NOMO-1 treated with DMSO at 0.1 percent for 48 hours (cell line): ENCODE measurements at regions not wholly inside any gene's neighbourhood (a gene's known extent, or its start where the extent isn't known, plus 50 kb on each side); places are given as distances from the start of the nearest gene placed in this dataset.

ENCODE experiments used
- DNase-seq: peaks from one replicate; lab custom pipeline; 2025; ENCODE audit not compliant: unreplicated experiment; lab: John Stamatoyannopoulos, UW

DNA sequence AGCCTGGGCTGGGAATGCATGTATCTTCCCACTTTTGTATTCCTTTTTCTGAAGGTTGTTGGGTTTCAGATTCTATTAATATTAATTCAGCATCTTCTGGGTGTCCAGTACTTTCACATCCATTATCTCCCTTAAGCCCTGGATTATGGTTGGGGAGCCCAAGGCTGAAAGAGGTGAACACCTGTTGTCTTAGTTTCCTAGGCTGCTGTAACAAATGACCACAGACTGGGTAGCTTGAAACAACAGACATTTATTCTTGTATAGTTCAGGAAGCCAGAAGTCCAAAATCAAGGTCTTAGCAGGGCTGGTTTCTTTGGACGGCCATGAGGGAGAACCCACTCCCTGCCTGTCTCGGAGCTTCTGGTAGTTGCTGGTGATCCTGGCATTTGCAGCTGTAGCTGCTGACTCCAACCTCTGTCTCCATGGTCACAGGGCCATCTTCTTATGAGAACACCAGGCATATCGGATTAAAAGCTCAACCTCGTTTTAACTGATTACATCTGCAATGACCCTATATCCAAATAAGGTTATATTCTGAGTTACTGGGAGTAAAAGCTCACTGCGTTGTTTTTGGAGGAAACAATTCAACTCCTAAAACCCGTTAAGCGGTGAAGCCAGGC, 68.2 kb upstream of the CLMN start:
- no peak for DNase-seq

DNA sequence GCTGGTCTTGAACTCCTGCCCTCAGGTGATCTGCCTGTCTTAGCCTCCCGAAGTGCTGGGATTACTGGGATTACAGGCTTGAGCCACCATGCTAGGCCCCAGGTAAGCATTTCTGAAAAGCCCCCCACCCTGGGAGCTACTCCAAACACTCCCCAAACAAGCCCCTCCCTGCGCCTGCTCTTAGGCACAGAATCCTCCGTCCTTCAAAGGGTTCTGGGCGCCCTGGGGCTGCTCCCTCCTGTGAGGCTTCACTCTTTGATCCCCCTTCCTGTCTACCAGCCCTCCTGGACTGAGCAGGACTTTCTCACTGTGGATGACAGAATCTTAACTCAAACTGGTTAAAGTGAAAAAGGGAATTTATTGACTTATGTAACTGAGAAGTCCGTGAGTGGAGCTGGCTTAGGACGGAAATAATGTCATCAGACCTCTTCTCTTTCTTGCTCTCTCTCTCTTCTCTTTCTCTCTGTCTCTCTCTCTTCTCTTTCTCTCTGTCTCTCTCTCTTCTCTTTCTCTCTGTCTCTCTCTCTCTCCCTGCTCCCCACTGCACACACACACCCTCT, 66.9 kb upstream of the CLMN start:
- DNase-seq: no peak

- no peak for DNase-seq
Observed at GRCh38 chr14:95385701-95386100, 66.0 kb upstream of the CLMN start.

DNA sequence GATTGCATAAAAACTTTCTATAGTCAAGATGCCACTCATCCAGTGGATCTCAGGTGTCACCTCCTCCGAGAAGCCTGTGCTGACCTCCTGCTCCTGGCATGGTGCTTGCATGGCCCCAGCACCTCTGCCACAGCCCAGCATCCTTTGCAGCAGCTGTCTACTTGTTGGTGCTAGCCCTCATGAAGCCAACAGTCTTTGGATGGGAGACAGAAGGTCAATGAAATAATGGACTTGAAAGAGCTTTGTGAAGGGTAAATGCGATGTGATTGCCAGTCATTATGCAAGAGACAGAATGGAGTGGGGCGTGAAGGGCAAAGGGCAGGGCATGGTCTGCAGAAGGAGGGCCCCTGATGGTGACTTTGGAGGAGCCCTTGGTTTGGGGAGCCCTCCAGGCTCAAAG, 63.0 kb upstream of the CLMN start:
- DNase-seq: no peak

DNA sequence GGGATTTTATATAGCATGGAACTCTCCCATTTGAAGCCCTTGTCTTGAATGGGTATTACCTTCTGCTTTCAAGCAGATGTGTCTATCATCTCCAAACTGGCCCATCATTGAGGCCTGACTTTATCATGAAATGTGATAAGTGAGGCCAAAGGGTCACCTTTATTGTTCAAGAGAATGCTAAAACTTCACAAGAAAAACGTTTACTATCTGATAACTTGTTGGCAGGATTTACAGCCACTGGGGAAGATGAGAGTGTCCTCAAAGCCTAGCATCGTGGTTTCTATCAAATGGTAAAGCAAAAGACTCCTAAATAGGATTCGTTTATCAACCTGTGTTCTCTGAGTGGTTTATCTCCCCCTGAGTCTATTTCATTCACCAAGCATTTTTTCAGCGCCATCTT, 62.0 kb upstream of the CLMN start:
- no peak for DNase-seq

DNA sequence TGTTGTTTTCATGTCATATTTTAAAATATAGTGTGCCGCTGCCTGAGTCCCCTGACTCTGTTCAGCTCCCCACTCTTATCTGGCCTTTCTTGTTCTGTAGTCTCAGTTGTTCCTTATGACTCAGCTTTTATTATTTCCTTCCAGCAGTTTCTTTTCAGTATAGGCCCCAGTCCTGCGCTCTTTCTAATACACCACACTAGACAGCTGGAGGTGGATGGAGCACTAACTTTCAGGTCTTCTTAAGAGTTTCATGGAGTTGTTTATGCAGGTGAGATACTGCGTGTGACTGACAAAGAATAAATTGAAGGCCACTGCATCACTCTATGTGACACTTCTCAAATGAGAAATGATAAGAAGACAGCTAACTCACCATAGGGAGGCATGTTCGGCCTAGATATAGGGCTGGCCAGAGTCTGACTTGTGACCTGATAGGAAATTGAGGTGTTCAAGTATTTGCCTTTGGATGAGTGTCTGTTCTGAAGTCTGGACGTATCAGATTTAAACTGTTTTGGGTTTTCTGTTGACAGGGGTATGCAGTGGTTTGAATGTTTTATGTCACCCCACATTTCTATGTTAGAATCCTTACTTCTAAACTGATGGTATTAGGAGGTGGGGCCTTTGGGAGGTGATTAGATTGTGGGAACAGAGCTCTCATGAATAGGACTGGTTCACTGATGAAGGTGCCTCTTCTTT, 60.8 kb upstream of the CLMN start:
- no peak for DNase-seq

- DNase-seq: no peak
Observed at GRCh38 chr14:95379634-95380033, 59.9 kb upstream of the CLMN start.

DNA sequence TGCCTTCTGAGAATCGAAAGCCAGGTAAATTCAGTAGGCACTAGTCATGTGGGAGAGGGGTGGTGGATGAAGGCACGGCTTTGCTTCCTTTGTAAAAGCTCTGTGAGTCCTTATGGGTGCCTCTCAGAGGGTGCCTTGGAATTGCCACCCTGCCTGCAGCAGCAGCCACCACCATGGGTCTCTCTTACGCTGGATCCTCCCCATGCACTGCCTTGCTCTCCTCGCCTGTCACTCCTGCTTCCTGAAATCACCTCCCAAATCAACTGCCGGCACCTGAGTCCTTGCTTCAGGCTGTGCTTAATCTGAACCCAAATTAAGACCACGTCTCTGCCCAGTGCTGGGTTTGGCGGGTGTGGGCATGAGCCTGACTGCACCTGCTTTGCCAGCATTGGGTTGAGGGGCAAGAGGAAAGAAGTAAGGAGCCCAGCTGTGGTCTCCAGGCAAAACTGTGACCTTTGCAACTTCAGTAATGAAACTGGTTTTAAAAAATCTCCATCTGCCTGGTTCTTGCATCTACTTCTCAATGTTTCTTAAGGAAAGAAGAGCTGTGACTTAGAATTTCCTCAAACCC, 55.9 kb upstream of the CLMN start:
- DNase-seq: no peak

GRCh38 chr14:95374239-95374997, 54.7 kb upstream of the CLMN start:
- no peak for DNase-seq

DNA sequence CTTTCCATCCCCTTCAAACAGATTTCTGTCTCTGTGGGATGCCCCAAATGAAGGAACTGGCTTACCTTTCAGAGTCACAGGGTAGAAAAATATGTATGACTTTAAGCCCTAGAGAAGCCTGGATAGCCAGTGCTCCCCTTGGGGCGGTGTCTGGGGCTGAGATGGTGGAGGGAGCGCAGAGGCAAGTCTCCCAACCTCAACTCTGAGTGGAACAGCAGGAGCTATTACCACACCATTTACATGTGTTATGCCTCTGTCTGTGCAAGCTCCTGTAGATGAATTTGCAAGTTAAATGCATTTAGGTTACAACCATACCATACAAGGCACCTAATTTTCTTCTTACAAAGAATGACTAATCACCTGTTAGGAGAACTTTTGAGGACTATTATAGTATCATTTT, 50.4 kb upstream of the CLMN start:
- no peak for DNase-seq
